HPDE6-E6E7 (cell line): ENCODE measurements at regions not wholly inside any gene's neighbourhood (a gene's known extent, or its start where the extent isn't known, plus 50 kb on each side); places are given as distances from the start of the nearest gene placed in this dataset.
"Not testable (repeated sequence)": the region's sequence is repeated elsewhere in the genome, so short reads cannot be mapped to it uniquely, and the experiment has no call there.

ENCODE experiments used
- DNase-seq: peaks from one replicate; pipeline ENCODE4 v3.0.0; 2011; ENCODE audit warnings: missing footprints; ENCODE audit errors: extremely low spot score

GRCh38 chr3:150302246-150302645 is 105.9 kb upstream of the TSC22D2 start:
- no peak for DNase-seq

GRCh38 chr3:150300852-150301517 is 107.1 kb upstream of the TSC22D2 start:
- no peak for DNase-seq

GRCh38 chr3:150300388-150300787 is 107.7 kb upstream of the TSC22D2 start:
- peak; percentile 46 for DNase-seq

- DNase-seq: no peak
These were observed 108.9 kb upstream of the TSC22D2 start for GRCh38 chr3:150299201-150299600.

- no peak for DNase-seq
These were observed 111.1 kb upstream of the TSC22D2 start for GRCh38 chr3:150296966-150297365.

- no peak for DNase-seq
These were observed 111.9 kb upstream of the TSC22D2 start for GRCh38 chr3:150296123-150296735.

GRCh38 chr3:150293401-150294001 is 114.6 kb upstream of the TSC22D2 start:
- no peak for DNase-seq

GRCh38 chr3:150292891-150293290 is 115.2 kb upstream of the TSC22D2 start:
- no peak for DNase-seq

GRCh38 chr3:150291515-150291914 is 116.6 kb upstream of the TSC22D2 start:
- DNase-seq: no peak

- peak; percentile 71 for DNase-seq
These were observed 121.5 kb upstream of the TSC22D2 start for GRCh38 chr3:150286390-150287147.

GRCh38 chr3:150285601-150286000 is 122.5 kb upstream of the TSC22D2 start:
- DNase-seq: no peak

GRCh38 chr3:150278843-150279381 is 129.2 kb upstream of the TSC22D2 start:
- DNase-seq: no peak

- no peak for DNase-seq
These were observed 129.9 kb upstream of the TSC22D2 start for GRCh38 chr3:150278195-150278594.

GRCh38 chr3:150277444-150277843 is 130.7 kb upstream of the TSC22D2 start:
- DNase-seq: no peak

- DNase-seq: no peak
These were observed 132.2 kb upstream of the TSC22D2 start for GRCh38 chr3:150275941-150276340.

- DNase-seq: no peak
These were observed 133.7 kb upstream of the TSC22D2 start for GRCh38 chr3:150274372-150274771.

- no peak for DNase-seq
These were observed 134.7 kb upstream of the TSC22D2 start for GRCh38 chr3:150273396-150273795.

GRCh38 chr3:150271591-150271960 is 136.5 kb upstream of the TSC22D2 start:
- no peak for DNase-seq

GRCh38 chr3:150270883-150271590 is 137.1 kb upstream of the TSC22D2 start:
- DNase-seq: no peak

GRCh38 chr3:150270444-150270843 is 137.7 kb upstream of the TSC22D2 start:
- not testable (repeated sequence) for DNase-seq

GRCh38 chr3:150269526-150269925 is 138.6 kb upstream of the TSC22D2 start:
- DNase-seq: no peak
